ENCODE measurements at regions not wholly inside any gene's neighbourhood (a gene's known extent, or its start where the extent isn't known, plus 50 kb on each side); places are given as distances from the start of the nearest gene placed in this dataset.

GRCh38 chr2:22209545-22209944 is 1085.8 kb downstream of the TDRD15 start:
- no peaks in the 10 kb centered on the region for H3K4me1 Mint-ChIP-seq
- no peaks in the 10 kb centered on the region for H3K36me3 Mint-ChIP-seq (ENCODE audit: low read depth)
- H3K27me3 Mint-ChIP-seq (ENCODE audit: low read depth) = peaks cover 3% of the 10 kb centered on the region
- H3K27ac Mint-ChIP-seq (ENCODE audit: unreplicated experiment) = no peak overlapping the region
- no peaks in the 10 kb centered on the region for H3K9me3 Mint-ChIP-seq
- H3K4me3 Mint-ChIP-seq = no peak overlapping the region
- TF ChIP-seq CTCF (conservative IDR thresholded peaks at IDR 0.05) = no peak
- no peak for DNase-seq (ENCODE audit: low read depth, low spot score)

GRCh38 chr2:22213237-22213636 is 1089.5 kb downstream of the TDRD15 start:
- Mint-ChIP-seq H3K27ac (ENCODE audit: unreplicated experiment) (no peak overlapping the region), H3K27me3 (ENCODE audit: low read depth) (peaks cover 3% of the 10 kb centered on the region), H3K4me1 (no peaks in the 10 kb centered on the region), H3K4me3 (no peak overlapping the region), H3K36me3 (ENCODE audit: low read depth) (no peaks in the 10 kb centered on the region), H3K9me3 (no peaks in the 10 kb centered on the region)
- no peak for DNase-seq (ENCODE audit: low read depth, low spot score)
- no peak for TF ChIP-seq CTCF (conservative IDR thresholded peaks at IDR 0.05)

- no peaks in the 10 kb centered on the region for H3K36me3 Mint-ChIP-seq (ENCODE audit: low read depth)
- H3K4me1 Mint-ChIP-seq = no peaks in the 10 kb centered on the region
- no peak overlapping the region for H3K27ac Mint-ChIP-seq (ENCODE audit: unreplicated experiment)
- no peak overlapping the region for H3K4me3 Mint-ChIP-seq
- TF ChIP-seq CTCF (conservative IDR thresholded peaks at IDR 0.05) = no peak
- H3K27me3 Mint-ChIP-seq (ENCODE audit: low read depth) = peaks cover 4% of the 10 kb centered on the region
- no peak for DNase-seq (ENCODE audit: low read depth, low spot score)
- H3K9me3 Mint-ChIP-seq = no peaks in the 10 kb centered on the region
These were observed 1091.7 kb downstream of the TDRD15 start for GRCh38 chr2:22215517-22215916.

- DNase-seq (ENCODE audit: low read depth, low spot score) = no peak
- no peak for TF ChIP-seq CTCF (conservative IDR thresholded peaks at IDR 0.05)
- H3K27ac Mint-ChIP-seq (ENCODE audit: unreplicated experiment) = no peak overlapping the region
- peaks cover 2% of the 10 kb centered on the region for H3K9me3 Mint-ChIP-seq
- H3K36me3 Mint-ChIP-seq (ENCODE audit: low read depth) = no peaks in the 10 kb centered on the region
- H3K27me3 Mint-ChIP-seq (ENCODE audit: low read depth) = peaks cover 7% of the 10 kb centered on the region
- no peaks in the 10 kb centered on the region for H3K4me1 Mint-ChIP-seq
- H3K4me3 Mint-ChIP-seq = no peak overlapping the region
These were observed 1094.1 kb downstream of the TDRD15 start for GRCh38 chr2:22217881-22218280.

- Mint-ChIP-seq H3K27me3 (ENCODE audit: low read depth) (peaks cover 5% of the 10 kb centered on the region), H3K36me3 (ENCODE audit: low read depth) (peaks cover 3% of the 10 kb centered on the region), H3K9me3 (peaks cover 13% of the 10 kb centered on the region), H3K4me1 (no peaks in the 10 kb centered on the region), H3K27ac (ENCODE audit: unreplicated experiment) (no peak overlapping the region), H3K4me3 (no peak overlapping the region)
- DNase-seq (ENCODE audit: low read depth, low spot score) = no peak
- TF ChIP-seq CTCF (conservative IDR thresholded peaks at IDR 0.05) = no peak
These were observed 1097.2 kb downstream of the TDRD15 start for GRCh38 chr2:22221006-22221405.

- peaks cover 2% of the 10 kb centered on the region for H3K9me3 Mint-ChIP-seq
- H3K36me3 Mint-ChIP-seq (ENCODE audit: low read depth) = no peaks in the 10 kb centered on the region
- no peak overlapping the region for H3K27ac Mint-ChIP-seq (ENCODE audit: unreplicated experiment)
- TF ChIP-seq CTCF (conservative IDR thresholded peaks at IDR 0.05) = no peak
- H3K4me3 Mint-ChIP-seq = no peak overlapping the region
- DNase-seq (ENCODE audit: low read depth, low spot score) = no peak
- H3K27me3 Mint-ChIP-seq (ENCODE audit: low read depth) = no peaks in the 10 kb centered on the region
- no peaks in the 10 kb centered on the region for H3K4me1 Mint-ChIP-seq
These were observed 1115.2 kb downstream of the TDRD15 start for GRCh38 chr2:22238967-22239366.

Measured in neural crest cell (in vitro differentiated cells).